ENCODE measurements at regions not wholly inside any gene's neighbourhood (a gene's known extent, or its start where the extent isn't known, plus 50 kb on each side); places are given as distances from the start of the nearest gene placed in this dataset.

DNA sequence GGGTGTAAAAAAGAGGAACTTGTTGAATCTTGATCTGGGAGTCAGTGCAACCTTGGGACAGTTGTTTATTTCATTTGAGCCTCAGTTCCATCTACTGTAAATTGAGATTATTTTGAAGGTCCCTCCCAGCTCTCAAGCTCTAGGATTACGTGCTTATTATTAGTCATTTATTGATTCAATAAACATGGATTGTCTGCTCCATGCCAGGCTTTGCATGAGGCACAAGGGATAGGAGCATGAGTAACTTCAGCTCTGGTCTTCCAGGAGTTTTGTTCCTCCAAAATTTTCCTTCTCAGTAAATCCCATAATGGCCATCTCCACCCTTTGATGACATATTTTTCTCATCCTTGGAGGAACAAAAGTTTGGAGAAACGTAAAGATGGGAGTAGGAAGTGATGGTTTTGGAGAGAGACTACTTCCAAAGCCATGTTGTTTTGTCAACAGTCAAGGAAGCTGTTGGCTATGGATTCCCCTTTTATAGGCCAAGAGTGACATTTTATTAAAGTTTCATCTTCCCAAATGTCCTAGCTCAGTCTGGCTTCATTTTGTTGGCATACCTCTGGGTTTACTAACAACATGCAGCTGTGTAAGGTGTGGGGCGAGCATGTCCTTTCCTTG is 244.6 kb downstream of the DMRT2 start:
- Mint-ChIP-seq H3K9me3 (no peaks in the 10 kb centered on the region), H3K27me3 (no peaks in the 10 kb centered on the region), H3K4me3 (no peak overlapping the region), H3K36me3 (ENCODE audit: low read depth) (no peaks in the 10 kb centered on the region), H3K4me1 (no peaks in the 10 kb centered on the region), H3K27ac (no peak overlapping the region)
- POLR2A ChIA-PET, result no interaction called here
- no peak for DNase-seq
- CTCF ChIA-PET, result no interaction called here

DNA sequence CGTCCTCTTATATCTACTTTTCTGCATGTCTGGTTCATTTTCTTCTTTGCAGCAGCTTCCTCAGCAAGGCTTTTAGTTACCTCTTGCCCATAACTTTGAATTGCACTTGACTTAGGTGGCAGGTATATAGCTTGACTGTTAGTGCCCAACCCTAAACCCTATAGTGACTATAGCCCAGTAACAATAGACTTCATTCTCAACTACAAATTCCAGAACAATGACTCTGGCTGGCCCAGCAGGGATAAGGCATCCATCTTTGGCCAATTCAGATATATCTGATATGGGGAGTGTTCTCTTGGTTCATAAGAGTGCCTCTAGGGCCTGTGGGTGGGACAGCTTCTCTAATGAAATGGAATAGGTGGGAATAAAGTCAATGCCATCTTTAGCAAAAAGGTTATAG is 246.2 kb downstream of the DMRT2 start:
- Mint-ChIP-seq H3K27me3 (no peaks in the 10 kb centered on the region), H3K9me3 (no peaks in the 10 kb centered on the region), H3K36me3 (ENCODE audit: low read depth) (no peaks in the 10 kb centered on the region), H3K4me3 (no peak overlapping the region), H3K4me1 (no peaks in the 10 kb centered on the region), H3K27ac (no peak overlapping the region)
- ChIA-PET POLR2A (no interaction called here), CTCF (no interaction called here)
- DNase-seq, result no peak

DNA sequence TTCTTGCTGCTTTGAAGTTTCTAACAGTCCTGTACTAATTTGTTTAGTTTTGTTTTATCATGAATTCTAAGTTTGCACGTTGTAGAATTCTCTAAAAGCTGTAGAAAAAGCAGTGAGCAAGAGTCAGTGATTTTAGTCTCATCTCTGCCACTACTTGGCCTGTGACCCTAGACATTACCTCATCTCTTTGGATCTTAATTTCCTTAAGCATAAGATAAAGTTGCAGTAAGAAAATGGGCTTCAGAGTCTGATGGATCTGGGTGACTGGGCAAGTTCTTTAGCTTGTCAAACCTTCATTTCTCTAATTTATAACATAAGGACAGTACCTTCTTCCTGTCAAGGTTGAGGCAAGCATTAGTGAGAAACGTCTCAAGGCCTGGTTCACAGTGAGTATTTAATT is 247.9 kb downstream of the DMRT2 start:
- Mint-ChIP-seq H3K4me1 (no peaks in the 10 kb centered on the region), H3K36me3 (ENCODE audit: low read depth) (no peaks in the 10 kb centered on the region), H3K4me3 (no peak overlapping the region), H3K27me3 (no peaks in the 10 kb centered on the region), H3K27ac (no peak overlapping the region), H3K9me3 (no peaks in the 10 kb centered on the region)
- DNase-seq, result no peak
- ChIA-PET POLR2A (no interaction called here), CTCF (no interaction called here)

DNA sequence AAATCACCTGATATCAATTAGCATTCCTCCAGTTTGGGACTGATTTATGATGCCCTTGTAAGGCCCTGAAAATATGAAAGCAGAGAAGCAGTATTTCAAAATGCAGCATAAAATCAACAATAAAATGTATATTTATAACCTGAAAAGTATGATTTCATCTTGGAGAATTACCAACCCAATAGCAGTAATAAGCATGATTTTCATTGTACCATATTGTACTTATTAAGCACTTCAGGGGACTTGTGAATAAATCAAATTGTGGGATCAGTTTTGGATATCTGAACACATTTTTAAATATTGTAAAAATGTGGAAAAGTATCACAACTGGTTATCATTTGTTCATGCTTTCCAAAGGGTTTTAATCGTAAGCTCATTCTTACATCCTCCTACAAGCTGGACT is 250.8 kb downstream of the DMRT2 start:
- H3K36me3 Mint-ChIP-seq (ENCODE audit: low read depth), result no peaks in the 10 kb centered on the region
- no peaks in the 10 kb centered on the region for H3K27me3 Mint-ChIP-seq
- CTCF ChIA-PET, result no interaction called here
- no peak overlapping the region for H3K27ac Mint-ChIP-seq
- H3K9me3 Mint-ChIP-seq, result no peaks in the 10 kb centered on the region
- no peak for DNase-seq
- POLR2A ChIA-PET, result no interaction called here
- no peak overlapping the region for H3K4me3 Mint-ChIP-seq
- H3K4me1 Mint-ChIP-seq, result no peaks in the 10 kb centered on the region

DNA sequence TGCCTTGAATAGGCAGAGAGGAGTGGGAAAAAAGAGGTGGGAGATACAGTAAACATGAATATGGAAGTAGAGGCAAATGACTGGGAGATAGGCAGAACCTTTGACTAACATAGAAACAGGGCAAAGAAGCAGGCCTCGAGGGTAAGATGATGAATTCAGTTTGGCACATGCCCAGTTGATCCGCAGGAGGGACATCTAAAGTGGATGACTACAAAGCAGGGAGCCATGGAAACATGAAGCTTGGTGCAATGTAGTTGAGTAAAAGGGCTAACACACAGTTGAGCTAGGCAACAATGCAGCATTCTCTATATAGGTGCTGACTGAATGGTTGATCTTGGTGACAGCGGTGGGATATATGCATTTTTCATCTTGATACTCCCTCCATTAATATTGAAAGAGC is 253.8 kb downstream of the DMRT2 start:
- ChIA-PET POLR2A (no interaction called here), CTCF (no interaction called here)
- Mint-ChIP-seq H3K4me3 (no peak overlapping the region), H3K27me3 (no peaks in the 10 kb centered on the region), H3K27ac (no peak overlapping the region), H3K36me3 (ENCODE audit: low read depth) (no peaks in the 10 kb centered on the region), H3K9me3 (no peaks in the 10 kb centered on the region), H3K4me1 (no peaks in the 10 kb centered on the region)
- no peak for DNase-seq

DNA sequence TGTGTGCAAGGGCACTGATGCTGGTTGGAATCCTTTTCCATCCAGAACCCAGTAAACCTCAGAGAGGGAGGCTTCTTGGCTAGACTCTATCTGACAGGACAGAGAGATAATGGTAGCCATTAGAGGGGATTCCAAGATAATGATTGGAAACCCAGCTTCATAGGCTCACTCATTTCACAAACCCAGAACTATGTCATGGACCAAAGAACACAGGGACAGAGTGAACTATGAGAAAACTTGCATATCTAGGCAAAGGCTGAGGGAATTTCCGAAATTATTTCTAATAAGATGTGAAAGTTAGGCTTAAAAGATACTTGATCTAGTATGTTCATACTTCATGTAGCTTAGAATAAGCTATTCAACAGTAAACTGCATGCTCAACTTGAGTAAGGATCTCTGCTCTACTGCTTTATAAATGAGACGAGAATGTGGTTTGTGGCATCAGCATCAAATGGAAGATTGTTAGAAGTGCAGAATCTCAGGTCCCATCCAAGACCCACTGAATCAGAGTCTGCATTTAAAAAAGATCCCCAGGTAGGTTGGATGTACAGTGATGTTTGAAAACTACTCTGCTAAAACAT is 261.4 kb downstream of the DMRT2 start:
- DNase-seq, result no peak
- CTCF ChIA-PET, result no interaction called here
- no peak overlapping the region for H3K27ac Mint-ChIP-seq
- H3K27me3 Mint-ChIP-seq, result no peaks in the 10 kb centered on the region
- H3K4me1 Mint-ChIP-seq, result no peaks in the 10 kb centered on the region
- H3K4me3 Mint-ChIP-seq, result no peak overlapping the region
- no peaks in the 10 kb centered on the region for H3K9me3 Mint-ChIP-seq
- POLR2A ChIA-PET, result no interaction called here
- H3K36me3 Mint-ChIP-seq (ENCODE audit: low read depth), result no peaks in the 10 kb centered on the region

DNA sequence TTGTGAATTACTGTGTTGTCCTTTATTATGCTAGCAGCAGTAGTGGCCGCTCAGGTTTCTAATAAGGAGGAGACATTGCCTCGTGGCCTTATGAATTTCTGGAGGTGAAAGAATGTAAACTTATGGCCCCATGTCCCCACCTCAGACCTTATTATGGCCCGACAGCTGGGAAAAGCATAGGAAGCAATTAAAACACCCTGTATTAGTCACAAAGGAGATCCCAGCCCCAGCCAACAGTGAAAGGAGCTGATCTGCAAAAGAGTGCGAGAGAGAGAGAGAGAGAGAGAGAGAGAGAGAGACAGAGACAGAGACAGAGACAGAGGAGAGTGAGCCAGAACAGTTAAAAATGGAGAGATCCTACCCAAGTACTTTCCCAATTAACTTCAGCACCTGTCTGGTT is 269.3 kb downstream of the DMRT2 start:
- no peak for DNase-seq
- H3K4me3 Mint-ChIP-seq, result no peak overlapping the region
- no peaks in the 10 kb centered on the region for H3K4me1 Mint-ChIP-seq
- no peak overlapping the region for H3K27ac Mint-ChIP-seq
- no peaks in the 10 kb centered on the region for H3K9me3 Mint-ChIP-seq
- CTCF ChIA-PET, result no interaction called here
- no peaks in the 10 kb centered on the region for H3K36me3 Mint-ChIP-seq (ENCODE audit: low read depth)
- peaks cover 2% of the 10 kb centered on the region for H3K27me3 Mint-ChIP-seq
- POLR2A ChIA-PET, result no interaction called here

DNA sequence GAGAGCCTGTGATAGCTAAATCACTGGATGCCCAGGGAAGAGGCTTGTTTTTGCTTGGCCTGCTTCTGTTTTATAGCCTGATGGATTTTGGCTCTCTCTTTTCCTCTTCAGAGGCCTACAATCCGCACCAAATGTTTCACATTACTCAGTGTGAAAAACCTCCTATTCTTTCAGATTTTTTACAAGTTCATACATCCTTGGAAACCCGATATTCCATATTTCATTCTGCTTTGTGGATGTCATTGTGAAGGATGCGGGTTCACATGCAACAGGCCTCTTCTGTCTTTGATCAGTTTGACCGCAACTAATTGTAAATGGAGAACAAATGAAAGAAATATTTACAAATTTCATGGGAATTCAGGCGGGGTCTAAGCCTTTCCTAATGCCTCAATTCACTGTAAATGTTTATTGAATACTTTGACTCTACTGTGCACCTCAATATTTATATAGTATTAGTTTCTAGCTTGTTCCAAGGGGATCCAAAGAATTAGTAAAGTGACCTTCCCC is 269.9 kb downstream of the DMRT2 start:
- H3K4me1 Mint-ChIP-seq, result no peaks in the 10 kb centered on the region
- ChIA-PET CTCF (no interaction called here), POLR2A (no interaction called here)
- H3K4me3 Mint-ChIP-seq, result no peak overlapping the region
- H3K36me3 Mint-ChIP-seq (ENCODE audit: low read depth), result no peaks in the 10 kb centered on the region
- no peaks in the 10 kb centered on the region for H3K9me3 Mint-ChIP-seq
- H3K27me3 Mint-ChIP-seq, result peaks cover 2% of the 10 kb centered on the region
- H3K27ac Mint-ChIP-seq, result no peak overlapping the region
- DNase-seq, result no peak

DNA sequence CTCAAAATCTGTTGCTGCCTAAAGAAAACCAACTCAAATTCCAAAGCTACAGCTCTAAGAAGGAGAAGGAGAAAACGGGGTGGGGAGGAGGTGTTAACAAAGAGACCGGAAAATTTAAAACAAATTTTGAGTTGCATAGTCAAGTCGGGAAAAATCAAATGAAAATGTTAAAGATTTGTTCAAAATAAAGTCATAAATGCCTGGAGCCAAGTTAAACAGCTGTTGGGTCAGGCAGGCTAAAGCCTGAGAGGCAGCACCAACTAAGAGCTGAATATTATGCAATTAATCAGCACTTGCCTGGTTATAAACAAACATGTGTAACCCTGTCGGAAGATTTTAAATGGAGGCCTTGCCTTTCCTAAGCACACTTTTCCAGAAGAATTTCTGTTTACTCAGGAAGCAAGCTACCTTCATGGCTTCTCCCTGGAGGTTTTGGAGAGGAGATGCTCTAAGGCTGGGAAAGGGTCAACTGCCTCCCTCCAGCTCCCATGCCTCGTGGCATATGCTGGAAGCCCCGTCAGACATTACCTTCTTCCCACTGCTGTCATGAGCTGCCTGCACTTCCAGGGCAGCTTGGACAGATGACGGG is 270.5 kb downstream of the DMRT2 start:
- Mint-ChIP-seq H3K27ac (no peak overlapping the region), H3K9me3 (no peaks in the 10 kb centered on the region), H3K27me3 (peaks cover 2% of the 10 kb centered on the region), H3K36me3 (ENCODE audit: low read depth) (no peaks in the 10 kb centered on the region), H3K4me3 (no peak overlapping the region), H3K4me1 (no peaks in the 10 kb centered on the region)
- ChIA-PET POLR2A (no interaction called here), CTCF (no interaction called here)
- no peak for DNase-seq

DNA sequence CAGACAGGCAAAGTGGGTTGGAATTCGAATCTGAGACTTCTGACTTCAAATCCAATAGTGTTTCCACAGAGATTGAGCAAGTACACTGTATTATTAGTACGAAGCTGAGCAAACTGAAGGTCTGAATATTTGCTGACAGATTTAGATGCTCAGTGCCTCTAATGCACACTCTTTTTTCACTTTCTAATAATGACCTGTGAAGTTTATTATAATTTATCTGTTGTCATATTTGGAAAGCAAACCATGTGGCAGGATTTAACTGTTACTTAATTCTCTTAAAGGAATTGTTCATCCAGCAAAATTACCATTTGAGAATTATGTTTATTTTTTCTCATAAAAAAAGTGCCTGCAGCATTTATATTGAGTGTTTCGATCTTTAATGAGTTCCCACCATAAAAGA is 277.3 kb downstream of the DMRT2 start:
- Mint-ChIP-seq H3K36me3 (ENCODE audit: low read depth) (no peaks in the 10 kb centered on the region), H3K4me1 (no peaks in the 10 kb centered on the region), H3K4me3 (no peak overlapping the region), H3K27ac (no peak overlapping the region), H3K27me3 (no peaks in the 10 kb centered on the region), H3K9me3 (no peaks in the 10 kb centered on the region)
- CTCF ChIA-PET, result no interaction called here
- POLR2A ChIA-PET, result no interaction called here
- no peak for DNase-seq

DNA sequence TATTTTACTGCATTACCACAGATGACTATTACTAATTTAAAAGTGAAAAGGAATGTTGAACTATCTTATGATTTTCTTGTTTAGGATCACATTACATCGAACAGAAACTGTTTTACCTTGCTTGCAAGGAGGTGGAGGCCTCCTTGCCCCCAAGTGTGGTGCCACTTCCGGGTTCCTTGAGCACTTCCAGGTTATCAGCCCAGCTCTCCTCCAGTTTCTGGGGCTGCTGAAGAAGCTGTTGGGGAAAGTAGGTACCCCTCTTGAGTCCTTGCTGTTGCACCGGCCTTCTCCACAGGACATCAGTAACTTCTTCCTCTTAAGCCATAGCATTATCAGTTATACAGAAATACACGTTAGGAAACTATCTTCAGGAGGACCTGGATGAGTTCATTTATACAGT is 278.2 kb downstream of the DMRT2 start:
- Mint-ChIP-seq H3K36me3 (ENCODE audit: low read depth) (no peaks in the 10 kb centered on the region), H3K4me1 (no peaks in the 10 kb centered on the region), H3K27me3 (no peaks in the 10 kb centered on the region), H3K27ac (no peak overlapping the region), H3K9me3 (no peaks in the 10 kb centered on the region), H3K4me3 (no peak overlapping the region)
- ChIA-PET CTCF (no interaction called here), POLR2A (no interaction called here)
- DNase-seq, result no peak

DNA sequence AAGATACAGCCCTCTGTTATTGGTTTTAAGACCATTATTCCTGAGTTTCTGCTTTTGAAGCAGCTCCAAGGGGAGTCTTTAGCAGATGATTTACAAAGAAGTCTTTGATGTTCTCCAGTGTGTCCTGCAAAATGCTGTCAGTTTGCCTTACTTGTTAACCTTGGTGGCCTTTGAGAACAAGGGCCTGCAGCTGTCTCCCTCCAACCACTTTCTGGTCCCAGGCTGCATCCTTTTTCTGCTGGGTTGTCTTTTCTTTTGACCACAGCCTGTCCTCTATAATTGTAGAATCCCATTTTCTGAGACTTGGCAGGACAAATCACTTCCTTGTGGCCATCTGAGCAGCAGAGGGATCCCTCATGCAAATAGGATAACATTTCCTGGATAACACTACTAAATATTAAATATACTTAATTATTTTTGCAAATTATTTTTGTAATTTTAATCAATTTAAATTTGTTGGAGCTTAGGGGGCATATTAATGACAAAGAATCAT is 281.4 kb downstream of the DMRT2 start:
- H3K27me3 Mint-ChIP-seq, result no peaks in the 10 kb centered on the region
- no peaks in the 10 kb centered on the region for H3K4me1 Mint-ChIP-seq
- H3K36me3 Mint-ChIP-seq (ENCODE audit: low read depth), result no peaks in the 10 kb centered on the region
- no peaks in the 10 kb centered on the region for H3K9me3 Mint-ChIP-seq
- H3K27ac Mint-ChIP-seq, result no peak overlapping the region
- DNase-seq, result no peak
- H3K4me3 Mint-ChIP-seq, result no peak overlapping the region
- POLR2A ChIA-PET, result no interaction called here
- CTCF ChIA-PET, result no interaction called here

DNA sequence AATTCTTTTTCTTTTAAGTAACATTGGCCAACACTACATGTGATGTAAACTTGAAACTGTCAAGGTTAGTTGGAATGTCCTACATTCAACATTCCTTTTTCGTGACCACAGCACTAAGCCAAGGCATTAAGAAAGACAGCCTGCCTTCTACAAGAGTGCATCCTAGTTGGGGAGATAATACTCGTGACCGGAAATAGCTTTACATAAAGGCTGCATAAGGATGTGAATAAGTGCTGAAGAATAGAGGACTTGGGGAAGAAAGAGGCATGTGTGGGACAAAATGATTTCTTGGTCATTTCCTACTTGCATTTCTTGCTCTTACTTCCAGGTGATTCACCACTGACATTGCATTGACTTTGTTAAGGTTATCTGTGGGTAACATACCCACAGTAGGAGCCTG is 282.0 kb downstream of the DMRT2 start:
- H3K27me3 Mint-ChIP-seq, result no peaks in the 10 kb centered on the region

DNA sequence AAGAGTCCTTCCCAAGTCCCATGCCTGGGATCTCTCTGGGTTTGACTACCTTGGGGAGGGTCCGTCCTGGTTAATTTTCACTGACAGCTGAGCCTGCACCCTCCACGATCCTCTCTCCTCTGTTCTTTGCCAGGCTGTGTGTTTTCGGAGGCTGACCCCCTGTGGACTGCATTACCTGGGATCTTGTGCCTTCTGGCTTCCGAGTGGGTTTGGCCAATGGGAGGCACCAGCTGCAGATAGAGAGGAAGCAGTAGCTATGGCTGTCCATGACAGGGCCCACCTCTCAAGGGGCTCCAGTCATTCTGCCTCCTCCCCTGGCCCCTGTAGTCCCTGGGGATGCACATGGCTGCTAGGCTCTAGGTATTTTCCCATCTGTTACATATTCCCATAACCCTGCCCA is 285.0 kb downstream of the DMRT2 start:
- ChIA-PET POLR2A (no interaction called here), CTCF (no interaction called here)
- H3K27ac Mint-ChIP-seq, result no peak overlapping the region

More for the DNA sequence above, 282.0 kb downstream of the DMRT2 start:
- Mint-ChIP-seq H3K4me1 (no peaks in the 10 kb centered on the region), H3K9me3 (no peaks in the 10 kb centered on the region), H3K27ac (no peak overlapping the region), H3K4me3 (no peak overlapping the region), H3K36me3 (ENCODE audit: low read depth) (no peaks in the 10 kb centered on the region)
- DNase-seq, result no peak
- CTCF ChIA-PET, result no interaction called here
- POLR2A ChIA-PET, result no interaction called here

More for the DNA sequence above, 285.0 kb downstream of the DMRT2 start:
- Mint-ChIP-seq H3K9me3 (no peaks in the 10 kb centered on the region), H3K36me3 (ENCODE audit: low read depth) (no peaks in the 10 kb centered on the region), H3K27me3 (no peaks in the 10 kb centered on the region), H3K4me1 (no peaks in the 10 kb centered on the region), H3K4me3 (no peak overlapping the region)
- DNase-seq, result no peak

Data from activated CD4-positive, alpha-beta memory T cell treated with anti-CD3 and anti-CD28 coated beads, Interleukin-2, amount 10 ng/mL, durations not matched to agents 7 days and 5 days (primary cell).